GM21717 (cell line): ENCODE measurements at regions not wholly inside any gene's neighbourhood (a gene's known extent, or its start where the extent isn't known, plus 50 kb on each side); places are given as distances from the start of the nearest gene placed in this dataset.
"Not testable (repeated sequence)": the region's sequence is repeated elsewhere in the genome, so short reads cannot be mapped to it uniquely, and the experiment has no call there.

Source experiments
- ATAC-seq: cut with Tn5 transposase; IDR thresholded peaks from one replicate; pipeline ENCODE4 v1.9.1; 2021; ENCODE audit warnings: mild to moderate bottlenecking, moderate library complexity; ENCODE audit not compliant: unreplicated experiment

GRCh38 chr16:48810803-48811453 lies 200.9 kb upstream of the N4BP1 start:
- ATAC-seq, result no peak

- no peak for ATAC-seq
Measured at GRCh38 chr16:48810436-48810802, 200.4 kb upstream of the N4BP1 start.

GRCh38 chr16:48790151-48790550 lies 180.2 kb upstream of the N4BP1 start:
- no peak for ATAC-seq

DNA sequence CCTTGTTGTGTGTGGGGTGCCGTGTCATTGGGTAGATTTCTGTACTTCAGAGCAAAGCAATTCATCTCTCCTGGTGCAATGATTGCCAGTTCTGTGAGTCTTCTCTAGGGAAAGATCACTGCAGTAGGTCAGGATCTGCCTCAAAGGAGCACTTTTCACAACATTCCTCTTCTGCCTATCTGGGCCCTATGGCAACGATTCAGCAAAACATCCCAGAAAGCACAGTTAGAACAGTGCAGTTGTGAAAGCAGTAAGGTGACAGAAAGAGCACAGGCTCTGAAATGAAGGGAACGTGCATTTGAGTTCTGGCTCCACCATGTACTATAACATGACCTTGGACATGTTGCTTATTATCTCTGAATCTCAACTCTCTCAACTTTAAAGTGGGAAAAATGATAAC lies 178.5 kb upstream of the N4BP1 start:
- no peak for ATAC-seq

- ATAC-seq, result no peak
Measured at GRCh38 chr16:48745541-48745940, 135.6 kb upstream of the N4BP1 start.

DNA sequence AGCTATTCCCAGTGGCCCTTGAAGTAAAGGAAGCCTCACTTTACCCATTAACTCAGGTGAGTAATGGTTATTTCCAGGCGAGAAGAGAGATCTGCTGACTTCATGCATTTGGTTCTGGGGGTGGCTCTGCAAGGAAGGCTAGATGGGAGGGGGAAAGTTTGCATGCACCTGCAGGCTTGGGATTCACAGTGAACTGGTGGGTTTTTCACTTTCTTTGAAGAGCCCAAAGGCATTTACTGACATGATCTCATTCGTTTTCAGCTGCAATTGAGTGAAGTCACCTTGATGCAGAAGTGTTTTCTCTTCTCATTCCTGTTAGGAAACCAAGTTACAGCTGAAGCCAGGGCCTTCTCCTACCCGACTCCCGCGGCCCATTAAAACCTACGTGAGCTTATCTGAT lies 131.0 kb upstream of the N4BP1 start:
- no peak for ATAC-seq

DNA sequence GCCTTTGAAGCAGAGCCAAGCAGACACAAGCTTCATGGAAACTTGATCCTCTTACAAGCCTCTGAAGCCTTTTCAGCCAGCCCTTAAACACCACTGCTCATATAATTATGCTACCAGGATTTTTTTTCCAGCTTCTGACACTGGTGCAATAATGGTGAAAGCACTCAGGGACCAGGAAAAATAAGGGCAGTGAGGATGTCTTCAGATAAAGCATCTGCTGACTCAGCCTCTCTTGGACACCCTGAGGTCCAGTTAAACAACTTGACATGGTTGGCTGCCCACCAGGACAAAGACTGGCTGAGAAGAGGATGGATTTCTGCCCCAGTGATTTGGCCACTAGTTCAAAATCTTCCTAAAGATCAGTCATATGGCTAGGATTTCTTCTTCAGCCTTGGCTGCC lies 124.2 kb upstream of the N4BP1 start:
- ATAC-seq, result no peak

DNA sequence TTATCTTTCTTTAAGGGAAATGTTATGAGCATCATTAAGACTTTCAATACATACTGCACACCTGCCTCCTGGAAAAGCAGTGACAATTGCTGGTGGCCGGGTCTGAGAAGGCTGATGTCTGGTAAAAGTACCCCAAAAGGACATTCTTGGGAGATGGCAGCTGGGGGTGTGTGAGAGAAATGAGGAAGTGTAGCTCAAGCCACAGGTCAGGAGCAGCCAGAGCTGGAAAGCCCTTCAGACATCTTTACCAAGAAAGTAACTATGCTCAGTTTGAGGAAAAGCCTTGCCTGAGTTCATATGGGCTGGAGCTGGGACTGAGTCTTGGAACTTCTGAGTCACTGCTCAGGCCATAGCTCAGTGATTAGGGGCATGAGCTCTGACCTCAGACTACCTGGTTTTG lies 94.7 kb upstream of the N4BP1 start:
- no peak for ATAC-seq

DNA sequence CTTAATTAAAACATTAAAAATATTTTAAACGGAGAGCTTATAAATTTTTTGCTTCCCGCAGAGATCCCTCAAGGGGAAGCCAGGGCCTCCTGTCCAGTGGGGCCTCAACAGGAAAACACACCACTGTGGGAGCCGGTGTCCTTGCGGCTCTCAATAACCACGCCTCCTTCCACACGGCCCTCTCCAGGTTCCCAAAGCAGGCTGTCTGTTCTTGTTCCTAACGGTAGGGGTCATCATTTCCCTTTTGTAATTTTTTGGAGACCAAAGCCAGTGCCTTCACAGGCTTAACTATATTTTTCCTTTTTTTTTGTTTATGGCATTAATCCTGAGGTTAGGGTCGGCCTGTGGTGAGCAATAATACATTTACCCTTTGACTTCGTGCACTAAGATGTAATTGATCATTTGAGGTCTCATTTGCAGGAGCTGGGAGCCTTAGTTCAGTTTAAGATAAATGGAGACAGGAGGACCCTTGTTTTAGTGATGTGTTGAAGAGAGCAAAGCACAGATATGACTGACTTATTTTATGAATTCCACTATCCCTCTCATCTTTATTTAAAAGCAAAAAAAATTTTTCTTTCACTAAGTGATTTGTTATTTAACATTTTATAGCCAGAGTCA lies 77.5 kb upstream of the N4BP1 start:
- peak; percentile 81 for ATAC-seq

- ATAC-seq, result no peak
Measured at GRCh38 chr16:48684148-48684547, 74.2 kb upstream of the N4BP1 start.

DNA sequence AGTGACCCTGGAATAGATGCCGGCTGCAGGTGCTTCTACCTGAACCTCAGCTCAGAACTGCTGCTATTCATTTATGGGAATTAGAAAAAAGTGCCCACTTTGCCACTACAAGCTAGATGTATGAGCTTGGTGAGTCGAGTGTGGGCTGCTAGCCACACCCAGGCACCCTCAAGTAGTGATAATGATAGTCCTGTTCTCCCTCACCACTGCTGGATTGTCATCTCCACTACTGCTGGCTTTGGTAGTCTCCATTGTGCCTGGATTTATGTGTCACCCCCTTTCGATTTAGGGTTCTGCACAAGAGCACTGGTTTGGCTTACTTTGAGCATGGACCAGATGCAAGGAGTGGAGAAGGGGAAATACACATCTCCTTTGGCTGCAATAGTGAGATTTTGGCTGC lies 73.0 kb upstream of the N4BP1 start:
- no peak for ATAC-seq

DNA sequence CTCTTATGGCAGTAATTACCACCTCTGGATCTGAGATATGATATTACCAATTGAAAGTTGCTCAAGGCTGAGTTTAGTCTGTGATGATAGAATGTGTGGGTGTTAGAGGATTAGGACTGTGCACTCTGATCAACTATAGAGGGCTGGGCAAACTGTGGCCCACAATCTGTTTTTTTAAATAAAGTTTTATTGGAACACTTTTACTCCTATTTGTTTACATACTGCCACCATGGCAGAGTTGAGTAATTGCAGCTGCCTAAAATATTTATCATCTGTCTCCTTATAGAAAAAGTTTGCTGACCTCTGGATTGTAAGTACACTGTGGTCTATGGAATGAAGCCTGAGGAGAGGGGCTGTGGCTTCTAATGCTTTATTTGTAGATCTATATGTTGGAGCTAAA lies 71.5 kb upstream of the N4BP1 start:
- ATAC-seq, result no peak

DNA sequence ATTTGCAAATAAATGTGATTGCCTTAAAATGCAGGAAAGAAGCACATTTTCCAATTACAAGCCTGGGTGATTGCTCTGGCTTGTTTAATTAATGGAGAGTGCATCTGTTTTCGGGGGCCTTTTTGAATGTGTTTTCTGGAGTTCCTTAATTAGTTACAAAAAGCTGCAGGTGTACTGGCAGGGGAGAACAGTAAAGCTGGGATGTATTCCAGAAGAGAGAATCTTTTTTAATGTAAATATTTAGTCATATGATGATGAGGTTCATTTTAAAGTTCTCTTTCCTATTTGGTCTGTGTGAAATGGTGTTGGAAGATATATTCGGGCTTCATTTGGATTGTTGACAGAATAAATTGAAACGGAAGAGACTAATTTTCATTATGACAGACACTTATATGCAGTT lies 70.9 kb upstream of the N4BP1 start:
- no peak for ATAC-seq

GRCh38 chr16:48676836-48677235 lies 66.9 kb upstream of the N4BP1 start:
- no peak for ATAC-seq

DNA sequence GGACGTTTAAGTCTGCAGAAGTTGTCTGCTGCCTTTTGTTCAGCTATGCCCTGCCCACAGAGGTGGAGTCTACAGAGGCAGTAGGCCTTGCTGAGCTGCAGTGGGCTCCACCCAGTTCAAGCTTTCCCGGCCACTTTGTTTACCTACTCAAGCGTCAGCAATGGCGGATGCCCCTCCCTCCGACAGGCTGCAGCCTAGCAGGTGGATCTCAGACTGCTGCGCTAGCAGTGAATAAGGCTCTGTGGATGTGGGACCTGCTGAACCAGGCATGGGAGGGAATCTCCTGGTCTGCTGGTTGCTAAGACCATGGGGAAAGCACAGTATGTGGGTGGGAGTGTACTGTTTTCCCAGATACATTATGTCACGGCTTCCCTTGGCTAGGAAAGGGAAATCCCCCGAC lies 58.2 kb upstream of the N4BP1 start:
- not testable (repeated sequence) for ATAC-seq

DNA sequence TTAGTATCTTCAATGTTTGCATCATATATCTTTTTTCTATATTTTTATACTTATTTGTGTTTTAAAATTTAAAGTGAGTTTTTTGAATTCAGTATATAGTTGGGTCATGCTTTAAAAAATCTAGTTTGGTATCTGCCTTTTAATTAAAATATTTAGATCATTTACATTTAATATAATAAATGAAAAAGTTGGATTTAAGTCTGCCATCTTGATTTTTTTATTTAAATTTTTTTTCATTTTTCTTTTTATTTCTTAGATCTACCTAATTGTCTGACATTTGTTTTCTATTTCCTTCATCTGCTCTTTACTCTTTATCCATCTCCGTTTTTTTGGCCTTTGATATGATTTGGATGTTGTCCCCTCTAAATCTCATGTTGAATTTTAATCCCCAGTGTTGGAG lies 50.0 kb upstream of the N4BP1 start:
- ATAC-seq, result no peak
